SK-N-SH (cell line): ENCODE measurements at regions not wholly inside any gene's neighbourhood (a gene's known extent, or its start where the extent isn't known, plus 50 kb on each side); places are given as distances from the start of the nearest gene placed in this dataset.

ENCODE experiments used
- CTCF ChIA-PET: fragments of 300-600, 350-600 bp; formaldehyde crosslinking; extraction: SDS; loops from one replicate; lab custom pipeline; 2021; lab: Yijun Ruan, JAX
- POLR2A ChIA-PET: fragments of 350-600 bp; sonication (Branson Sonifier 250); formaldehyde crosslinking; extraction: SDS; loops from one replicate; lab custom pipeline; 2020; ENCODE audit warnings: antibody characterized with exemption, inconsistent platforms; lab: Yijun Ruan, JAX
- DNase-seq: peaks from one replicate; pipeline ENCODE4 v3.0.0; 2012
- H2AFZ ChIP-seq: fragments of 200-600 bp; sonication (generic); 2 replicates; pipeline ENCODE4 v1.8.1; 2016; ENCODE audit warnings: antibody characterized with exemption, mild to moderate bottlenecking, low read depth
- H3F3A ChIP-seq: fragments of 200-600 bp; sonication (generic); replicated peaks from 2 replicates; pipeline ENCODE3; 2016; ENCODE audit warnings: antibody characterized with exemption, mild to moderate bottlenecking; ENCODE audit not compliant: insufficient read depth
- H3K27ac ChIP-seq, 2 experiments: fragments of 200-500 bp in 1 of 2; fragments of 200-600 bp in 1 of 2; sonication (Bioruptor generic) in 1 of 2; sonication (generic), shearing (Covaris generic) in 1 of 2; 2 replicates each; pipeline versions ENCODE4 v1.5.1 to v1.6.1; 2014 to 2016; ENCODE audit warnings: low read depth in 2 of 2, inconsistent platforms in 1 of 2, low read length in 1 of 2, mild to moderate bottlenecking in 1 of 2, mixed read lengths in 1 of 2
- H3K27me3 ChIP-seq: fragments of 200-600 bp; sonication (generic), shearing (Covaris generic); 2 replicates; pipeline ENCODE4 v1.6.1; 2016; ENCODE audit warnings: mixed run types; ENCODE audit not compliant: insufficient read depth
- H3K36me3 ChIP-seq, 2 experiments: fragments of 200-500 bp in 1 of 2; fragments of 200-600 bp in 1 of 2; sonication (Bioruptor generic) in 1 of 2; sonication (generic) in 1 of 2; replicated peaks in 1 of 2; 2 replicates each; pipeline versions ENCODE3 to v1.5.1; 2014 to 2016; ENCODE audit warnings: low read length in 1 of 2, mild to moderate bottlenecking in 1 of 2; ENCODE audit not compliant: insufficient read depth in 2 of 2, control insufficient read depth in 1 of 2
- H3K4me1 ChIP-seq, 2 experiments: fragments of 200-500 bp in 1 of 2; fragments of 200-600 bp in 1 of 2; sonication (Bioruptor generic) in 1 of 2; sonication (generic), shearing (Covaris generic) in 1 of 2; 2 replicates each; pipeline versions ENCODE4 v1.5.1 to v1.6.1; 2014 to 2016; ENCODE audit warnings: low read depth in 1 of 2, low read length in 1 of 2, mixed run types in 1 of 2; ENCODE audit not compliant: insufficient read depth in 2 of 2, control insufficient read depth in 1 of 2
- H3K4me2 ChIP-seq: fragments of 200-600 bp; sonication (generic), shearing (Covaris generic); 2 replicates; pipeline ENCODE4 v1.6.1; 2017; ENCODE audit warnings: mixed run types
- H3K4me3 ChIP-seq, 2 experiments: fragments of 200-500 bp in 1 of 2; fragments of 200-600 bp in 1 of 2; sonication (Bioruptor generic) in 1 of 2; sonication (generic), shearing (Covaris generic) in 1 of 2; 2 replicates each; pipeline versions ENCODE4 v1.5.1 to v1.8.1; 2014 to 2016; ENCODE audit warnings: low read depth in 2 of 2, inconsistent platforms in 1 of 2, low read length in 1 of 2, mild to moderate bottlenecking in 1 of 2, mixed read lengths in 1 of 2, moderate library complexity in 1 of 2
- H3K79me2 ChIP-seq: fragments of 200-600 bp; sonication (generic); 2 replicates; pipeline ENCODE4 v1.8.1; 2017; ENCODE audit warnings: mild to moderate bottlenecking; ENCODE audit not compliant: insufficient read depth
- H3K9ac ChIP-seq: fragments of 200-600 bp; sonication (generic); 2 replicates; pipeline ENCODE4 v1.6.1; 2017; ENCODE audit warnings: mixed run types
- H3K9me2 ChIP-seq: fragments of 200-600 bp; sonication (generic); 2 replicates; pipeline ENCODE4 v1.6.1; 2017; ENCODE audit warnings: mixed run types
- H3K9me3 ChIP-seq: fragments of 200-600 bp; sonication (generic); 2 replicates; pipeline ENCODE4 v1.6.1; 2017; ENCODE audit warnings: mixed run types, mild to moderate bottlenecking, moderate library complexity
- H4K20me1 ChIP-seq: fragments of 200-600 bp; sonication (generic); 2 replicates; pipeline ENCODE4 v1.6.1; 2017; ENCODE audit warnings: mild to moderate bottlenecking, mixed run types; ENCODE audit not compliant: insufficient read depth
- ELF1 ChIP-seq: IDR thresholded peaks from 2 replicates; pipeline ENCODE4 v1.4.0; 2012
- EZH2phosphoT487 ChIP-seq: fragments of 200-600 bp; sonication (generic); IDR thresholded peaks from 2 replicates; pipeline ENCODE4 v1.6.1; 2017; ENCODE audit warnings: low read depth, mixed run types, mild to moderate bottlenecking, antibody characterized with exemption, moderate library complexity, borderline replicate concordance
- GABPA ChIP-seq: IDR thresholded peaks from 2 replicates; pipeline ENCODE4 v1.4.0; 2012; ENCODE audit warnings: low read depth, mild to moderate bottlenecking
- GATA2 ChIP-seq: sonication (generic); formaldehyde crosslinking; IDR thresholded peaks from 2 replicates; pipeline ENCODE4 v1.5.0; 2020; ENCODE audit warnings: mild to moderate bottlenecking, missing genetic modification reagents
- IRF3 ChIP-seq: fragments of 150-350 bp; IDR thresholded peaks from 2 replicates; pipeline ENCODE4 v1.6.1; 2016; ENCODE audit warnings: mild to moderate bottlenecking, low read depth, low read length
- JUND ChIP-seq: IDR thresholded peaks from 2 replicates; pipeline ENCODE4 v1.4.0; 2012
- MAX ChIP-seq: IDR thresholded peaks from 2 replicates; pipeline ENCODE4 v1.4.0; 2012; ENCODE audit warnings: low read depth
- NRF1 ChIP-seq: IDR thresholded peaks from 2 replicates; pipeline ENCODE4 v1.6.1; 2012; ENCODE audit warnings: low read depth, mild to moderate bottlenecking, low read length
- POLR2AphosphoS5 ChIP-seq: IDR thresholded peaks from 2 replicates; pipeline ENCODE4 v1.6.1; 2012; ENCODE audit warnings: low read depth, low read length
- RCOR1 ChIP-seq: fragments of 150-350 bp; IDR thresholded peaks from 2 replicates; pipeline ENCODE4 v1.6.1; 2017; ENCODE audit warnings: antibody characterized with exemption, low read length
- REST ChIP-seq: IDR thresholded peaks from 2 replicates; pipeline ENCODE4 v1.6.1; 2012; ENCODE audit warnings: mild to moderate bottlenecking, low read depth, low read length, moderate library complexity
- RXRA ChIP-seq: IDR thresholded peaks from 2 replicates; pipeline ENCODE4 v1.4.0; 2012; ENCODE audit warnings: low read depth, mild to moderate bottlenecking, borderline replicate concordance
- SIN3A ChIP-seq: IDR thresholded peaks from 2 replicates; pipeline ENCODE4 v1.6.1; 2012; ENCODE audit warnings: low read depth, mild to moderate bottlenecking, low read length, moderate library complexity, borderline replicate concordance
- SMC3 ChIP-seq: IDR thresholded peaks from 2 replicates; pipeline ENCODE4 v1.6.1; 2012; ENCODE audit warnings: low read depth, low read length, improper control_type of control experiment
- TEAD4 ChIP-seq: IDR thresholded peaks from 2 replicates; pipeline ENCODE4 v1.4.0; 2012; ENCODE audit warnings: mild to moderate bottlenecking, borderline replicate concordance; ENCODE audit not compliant: insufficient read depth
- USF1 ChIP-seq: IDR thresholded peaks from 2 replicates; pipeline ENCODE4 v1.4.0; 2012; ENCODE audit warnings: low read depth, borderline replicate concordance
- YY1 ChIP-seq: IDR thresholded peaks from 2 replicates; pipeline ENCODE4 v1.4.0; 2012; ENCODE audit warnings: low read depth, mild to moderate bottlenecking
- WGBS: methylation state at CpG from one replicate; pipeline ENCODE4 v1.1.6; 2017; ENCODE audit warnings: low lambda C conversion rate; 5-methylcytosine and 5-hydroxymethylcytosine counted together

- H3K4me1 ChIP-seq, result no peaks in the 10 kb centered on the region; a peak in 1 of 4 replicates
- ChIA-PET POLR2A (no interaction called here), CTCF (interaction anchor here (0.7 to 2.2 kb wide), 3 partner anchors 18 to 333 kb away, joined by 3 to 9 read pairs (median 3); no protein-coding TSS in a partner anchor)
- H3K4me3 ChIP-seq, result no peak overlapping the region
- H3K79me2 ChIP-seq, result no peaks in the 10 kb centered on the region
- TF ChIP-seq EZH2phosphoT487 (no peak), YY1 (no peak), IRF3 (no peak), POLR2AphosphoS5 (no peak), USF1 (no peak), REST (no peak), GATA2 (no peak), SMC3 (no peak)
- TF ChIP-seq, all 33 proteins: peak for 0
- H2AFZ ChIP-seq, result no peak overlapping the region
- no peak overlapping the region for H3K27ac ChIP-seq
- WGBS, result 73% methylated on average over 8 of the region's 8 CpGs
- no peak for DNase-seq
- no peaks in the 10 kb centered on the region for H3F3A ChIP-seq
- H3K27me3 ChIP-seq, result no peaks in the 10 kb centered on the region; the same call in 1 of the 2 replicates
- H3K36me3 ChIP-seq, result no peaks in the 10 kb centered on the region
- H3K9me3 ChIP-seq, result no peaks in the 10 kb centered on the region
- no peak overlapping the region for H3K4me2 ChIP-seq
- no peak overlapping the region for H3K9ac ChIP-seq
- H4K20me1 ChIP-seq, result no peaks in the 10 kb centered on the region
- no peaks in the 10 kb centered on the region for H3K9me2 ChIP-seq
These were observed 99.0 kb downstream of the FAM124B start for GRCh38 chr2:224302952-224303351.

- no peak overlapping the region for H3K4me2 ChIP-seq
- H3K36me3 ChIP-seq, result no peaks in the 10 kb centered on the region
- no peak overlapping the region for H2AFZ ChIP-seq
- DNase-seq, result no peak
- TF ChIP-seq RCOR1 (no peak), MAX (no peak), ELF1 (no peak), SIN3A (no peak), IRF3 (no peak), TEAD4 (no peak), RXRA (no peak), JUND (no peak), NRF1 (no peak), GABPA (no peak)
- H3K27me3 ChIP-seq, result no peaks in the 10 kb centered on the region; the same call in 1 of the 2 replicates
- H3K4me1 ChIP-seq, result no peaks in the 10 kb centered on the region
- no peaks in the 10 kb centered on the region for H3K9me3 ChIP-seq
- H3K9me2 ChIP-seq, result no peaks in the 10 kb centered on the region
- H3K9ac ChIP-seq, result no peak overlapping the region
- no peaks in the 10 kb centered on the region for H3F3A ChIP-seq
- 57% methylated on average over 6 of the region's 6 CpGs for WGBS
- no peaks in the 10 kb centered on the region for H3K79me2 ChIP-seq
- no peak overlapping the region for H3K27ac ChIP-seq
- ChIA-PET CTCF (interaction anchor here (2.8 to 25.3 kb wide), 2 partner anchors 302 to 323 kb away, joined by 11 to 439 read pairs; no protein-coding TSS in a partner anchor), POLR2A (no interaction called here)
- H4K20me1 ChIP-seq, result no peaks in the 10 kb centered on the region
- H3K4me3 ChIP-seq, result no peak overlapping the region
These were observed 107.9 kb downstream of the FAM124B start for GRCh38 chr2:224293976-224294375.
